Hepatocyte (in vitro differentiated cells): ENCODE measurements at regions not wholly inside any gene's neighbourhood (a gene's known extent, or its start where the extent isn't known, plus 50 kb on each side); places are given as distances from the start of the nearest gene placed in this dataset.

Source experiments
- DNase-seq: peaks from one replicate; pipeline ENCODE4 v3.0.0-alpha.2; 2016; ENCODE audit warnings: low spot score
- H2AFZ ChIP-seq: fragments of 200-600 bp; sonication (generic); 2 replicates; pipeline ENCODE4 v1.6.0; 2016; ENCODE audit warnings: antibody characterized with exemption, mild to moderate bottlenecking
- H3K27ac ChIP-seq: fragments of 200-600 bp; sonication (generic); 2 replicates; pipeline ENCODE4 v1.5.1; 2016; ENCODE audit warnings: mild to moderate bottlenecking
- H3K27me3 ChIP-seq: fragments of 200-600 bp; sonication (generic); 2 replicates; pipeline ENCODE4 v1.6.1; 2016
- H3K36me3 ChIP-seq: fragments of 200-600 bp; sonication (generic); replicated peaks from 2 replicates; pipeline ENCODE4 v1.5.1; 2016; ENCODE audit warnings: low read depth; ENCODE audit not compliant: insufficient read depth
- H3K4me1 ChIP-seq: fragments of 200-600 bp; sonication (generic); 2 replicates; pipeline ENCODE4 v1.5.1; 2016; ENCODE audit warnings: mild to moderate bottlenecking, moderate library complexity; ENCODE audit not compliant: insufficient read depth
- H3K4me2 ChIP-seq: fragments of 200-600 bp; sonication (generic); 2 replicates; pipeline ENCODE4 v1.6.0; 2016
- H3K4me3 ChIP-seq: fragments of 200-600 bp; sonication (generic); 2 replicates; pipeline ENCODE4 v1.5.1; 2016; ENCODE audit warnings: mild to moderate bottlenecking
- H3K79me2 ChIP-seq: fragments of 200-600 bp; sonication (generic); 2 replicates; pipeline ENCODE4 v1.6.0; 2017; ENCODE audit warnings: mild to moderate bottlenecking
- H3K9me2 ChIP-seq: fragments of 200-600 bp; sonication (generic); replicated peaks from 2 replicates; pipeline ENCODE4 v1.6.0; 2017; ENCODE audit warnings: mild to moderate bottlenecking; ENCODE audit not compliant: insufficient read depth
- H3K9me3 ChIP-seq: fragments of 200-600 bp; sonication (generic); 2 replicates; pipeline ENCODE4 v1.5.1; 2016; ENCODE audit warnings: low read depth, mild to moderate bottlenecking
- H4K20me1 ChIP-seq: fragments of 200-600 bp; sonication (generic); 2 replicates; pipeline ENCODE4 v1.6.0; 2016; ENCODE audit warnings: mild to moderate bottlenecking; ENCODE audit not compliant: insufficient read depth, poor library complexity, severe bottlenecking
- CTCF ChIP-seq: fragments of 200-600 bp; sonication (generic); IDR thresholded peaks from 2 replicates; pipeline ENCODE4 v1.5.1; 2016; ENCODE audit warnings: antibody characterized with exemption, mild to moderate bottlenecking; ENCODE audit not compliant: poor library complexity
- EZH2 ChIP-seq: fragments of 200-600 bp; sonication (generic); IDR thresholded peaks from 2 replicates; pipeline ENCODE4 v1.6.1; 2016; ENCODE audit warnings: antibody characterized with exemption, mild to moderate bottlenecking, borderline replicate concordance
- EZH2phosphoT487 ChIP-seq: fragments of 200-600 bp; sonication (generic); IDR thresholded peaks from one replicate; pipeline ENCODE4 v1.6.1; 2018; ENCODE audit warnings: antibody characterized with exemption, mild to moderate bottlenecking, low read depth, moderate library complexity; ENCODE audit not compliant: unreplicated experiment, severe bottlenecking
- WGBS: methylation state at CpG from one replicate; pipeline ENCODE4 v1.1.6; 2016; ENCODE audit warnings: low lambda C conversion rate; ENCODE audit errors: missing lambda C conversion rate; 5-methylcytosine and 5-hydroxymethylcytosine counted together

GRCh38 chr2:139600166-139600565 lies 820.0 kb upstream of the NXPH2 start:
- H4K20me1 ChIP-seq: no peaks in the 10 kb centered on the region
- H3K4me3 ChIP-seq: no peak overlapping the region
- no peaks in the 10 kb centered on the region for H3K36me3 ChIP-seq
- H3K27ac ChIP-seq: no peak overlapping the region
- H3K9me2 ChIP-seq: no peaks in the 10 kb centered on the region
- H3K79me2 ChIP-seq: no peaks in the 10 kb centered on the region
- no peaks in the 10 kb centered on the region for H3K27me3 ChIP-seq
- H3K4me1 ChIP-seq: no peaks in the 10 kb centered on the region
- H3K9me3 ChIP-seq: no peaks in the 10 kb centered on the region
- H2AFZ ChIP-seq: no peak overlapping the region
- DNase-seq: no peak
- WGBS: 46% methylated on average over 2 of the region's 2 CpGs
- TF ChIP-seq EZH2phosphoT487 (no peak), CTCF (no peak), EZH2 (no peak)
- H3K4me2 ChIP-seq: no peak overlapping the region

DNA sequence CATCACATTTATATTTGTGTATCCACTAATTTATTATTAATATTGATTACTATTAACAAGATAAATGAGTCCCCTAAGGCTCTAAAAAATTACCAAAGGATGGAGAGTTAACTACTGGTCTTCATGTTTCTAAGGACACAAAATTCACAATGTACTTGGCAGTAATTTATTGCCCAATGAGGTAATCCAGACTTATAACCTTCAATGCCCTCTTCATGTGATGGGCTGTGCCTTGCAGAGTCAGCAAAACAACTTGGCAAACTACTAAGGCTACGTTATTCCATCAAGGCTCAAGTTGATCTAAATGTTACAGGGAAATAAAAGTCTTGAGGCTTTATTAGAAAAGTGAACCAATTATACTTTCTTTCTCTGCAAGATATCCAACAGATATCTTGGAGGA lies 804.9 kb upstream of the NXPH2 start:
- Histone ChIP-seq H3K4me2 (no peak overlapping the region), H3K79me2 (no peaks in the 10 kb centered on the region), H2AFZ (no peak overlapping the region), H4K20me1 (no peaks in the 10 kb centered on the region), H3K4me3 (no peak overlapping the region), H3K9me2 (no peaks in the 10 kb centered on the region), H3K27ac (no peak overlapping the region), H3K27me3 (no peaks in the 10 kb centered on the region), H3K36me3 (no peaks in the 10 kb centered on the region), H3K4me1 (no peaks in the 10 kb centered on the region), H3K9me3 (no peaks in the 10 kb centered on the region)
- WGBS: 84% methylated on average over 1 of the region's 1 CpG
- TF ChIP-seq CTCF (no peak), EZH2 (no peak), EZH2phosphoT487 (no peak)
- DNase-seq: no peak

- Histone ChIP-seq H2AFZ (no peak overlapping the region), H3K36me3 (no peaks in the 10 kb centered on the region), H3K27ac (no peak overlapping the region), H3K9me3 (no peaks in the 10 kb centered on the region), H3K79me2 (no peaks in the 10 kb centered on the region), H3K4me3 (no peak overlapping the region), H3K9me2 (no peaks in the 10 kb centered on the region), H4K20me1 (no peaks in the 10 kb centered on the region), H3K4me1 (no peaks in the 10 kb centered on the region), H3K27me3 (no peaks in the 10 kb centered on the region), H3K4me2 (no peak overlapping the region)
- no peak for TF ChIP-seq EZH2phosphoT487
- 16% methylated on average over 1 of the region's 1 CpG for WGBS
- no peak for DNase-seq
Observed at GRCh38 chr2:139574371-139574770, 794.2 kb upstream of the NXPH2 start.

GRCh38 chr2:139556789-139557188 lies 776.6 kb upstream of the NXPH2 start:
- Histone ChIP-seq H3K27me3 (no peaks in the 10 kb centered on the region), H3K79me2 (no peaks in the 10 kb centered on the region), H3K4me2 (no peak overlapping the region), H3K36me3 (no peaks in the 10 kb centered on the region), H3K9me3 (no peaks in the 10 kb centered on the region), H3K27ac (no peak overlapping the region), H3K4me1 (no peaks in the 10 kb centered on the region), H4K20me1 (no peaks in the 10 kb centered on the region), H2AFZ (no peak overlapping the region), H3K4me3 (no peak overlapping the region), H3K9me2 (no peaks in the 10 kb centered on the region)
- no peak for TF ChIP-seq EZH2phosphoT487
- no peak for TF ChIP-seq CTCF
- no peak for TF ChIP-seq EZH2
- no peak for DNase-seq
- 97% methylated on average over 5 of the region's 5 CpGs for WGBS
